ENCODE measurements at regions not wholly inside any gene's neighbourhood (a gene's known extent, or its start where the extent isn't known, plus 50 kb on each side); places are given as distances from the start of the nearest gene placed in this dataset.

DNA sequence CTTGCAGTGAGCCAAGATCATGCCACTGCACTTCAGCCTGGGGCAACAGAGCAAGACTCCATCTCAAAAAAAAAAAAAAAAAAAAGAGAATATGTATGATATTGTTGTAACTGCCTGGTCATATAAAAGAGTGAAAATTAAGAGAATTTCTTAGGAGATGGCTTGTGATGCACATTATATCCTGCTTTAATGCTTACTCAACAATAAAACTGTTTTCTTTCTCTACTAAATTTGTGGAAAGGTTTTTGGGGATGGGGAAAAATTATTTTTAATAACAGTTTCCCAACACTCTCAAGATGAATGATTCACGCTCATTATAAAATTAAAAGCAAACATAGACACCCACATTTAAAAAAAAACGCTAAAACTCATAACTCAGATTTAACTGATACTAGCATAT is 1163.0 kb downstream of the SI start:
- no peak overlapping the region for H3K4me3 ChIP-seq (ENCODE audit: low read depth, low read length)
- no peak for DNase-seq (ENCODE audit: low read depth)
- no peak for TF ChIP-seq CTCF (conservative IDR thresholded peaks at IDR 0.05; ENCODE audit: low read depth, low read length)

DNA sequence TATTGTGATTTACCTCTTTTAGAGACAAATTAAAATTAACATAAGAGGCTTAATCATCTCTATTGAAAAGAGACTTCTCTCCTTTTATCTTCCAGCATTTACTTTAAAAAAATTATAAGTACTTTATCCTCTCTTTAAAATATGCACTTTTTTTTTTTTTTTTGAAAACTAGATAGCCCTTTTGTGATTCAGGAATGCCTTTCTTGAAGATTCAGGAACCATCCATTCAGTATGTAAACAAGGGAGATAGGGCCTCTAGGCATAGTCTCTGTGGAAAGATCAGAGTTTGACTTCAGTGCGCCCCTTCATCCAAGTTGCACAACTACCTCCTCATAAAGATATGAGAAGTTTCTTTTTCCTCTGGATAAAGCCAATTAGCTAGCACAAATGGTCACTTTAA is 1163.7 kb downstream of the SI start:
- H3K4me3 ChIP-seq (ENCODE audit: low read depth, low read length) = no peak overlapping the region
- TF ChIP-seq CTCF (conservative IDR thresholded peaks at IDR 0.05; ENCODE audit: low read depth, low read length) = no peak
- no peak for DNase-seq (ENCODE audit: low read depth)

DNA sequence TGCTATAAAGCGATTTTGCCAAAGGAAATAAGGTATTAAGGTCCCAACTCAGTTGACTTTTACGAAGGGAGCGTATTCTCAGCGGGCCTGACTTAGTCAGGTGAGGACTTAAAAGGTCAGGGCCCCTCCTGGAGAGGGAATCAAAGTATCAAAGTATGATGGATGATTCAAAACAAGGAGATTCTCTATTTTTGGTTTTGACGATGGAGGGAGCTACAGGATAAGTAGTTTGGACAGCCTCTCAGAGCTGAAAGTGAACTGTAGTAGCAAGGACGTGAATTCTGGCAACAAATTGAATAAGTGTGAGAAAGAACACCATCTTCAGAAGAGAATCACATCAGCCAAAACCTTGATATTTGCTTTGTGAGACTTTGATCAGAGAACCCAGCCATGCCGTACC is 1186.5 kb downstream of the SI start:
- TF ChIP-seq CTCF (conservative IDR thresholded peaks at IDR 0.05; ENCODE audit: low read depth, low read length) = no peak
- H3K4me3 ChIP-seq (ENCODE audit: low read depth, low read length) = no peak overlapping the region
- no peak for DNase-seq (ENCODE audit: low read depth)

GRCh38 chr3:163890661-163891060 is 1187.6 kb downstream of the SI start:
- no peak for DNase-seq (ENCODE audit: low read depth)
- H3K4me3 ChIP-seq (ENCODE audit: low read depth, low read length) = no peak overlapping the region

DNA sequence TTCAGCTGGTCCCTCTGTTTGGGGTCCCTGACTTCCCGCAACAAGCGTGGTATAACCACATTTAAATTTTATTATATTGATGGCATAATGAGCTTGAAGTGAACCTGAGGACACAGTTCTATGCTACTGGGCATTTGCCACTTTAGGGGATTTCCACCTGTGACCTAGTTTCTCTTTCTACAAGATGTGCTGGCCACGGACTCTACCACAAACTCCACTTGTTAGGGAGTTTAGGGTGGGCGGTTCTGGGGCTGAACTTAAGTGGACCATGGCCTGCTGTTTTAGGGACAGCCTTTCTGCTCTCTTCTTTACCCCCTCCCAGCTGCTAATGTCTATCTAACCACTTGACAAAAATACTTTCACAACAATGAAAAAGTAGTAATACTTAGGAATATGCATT is 1199.1 kb downstream of the SI start:
- DNase-seq (ENCODE audit: low read depth) = no peak
- TF ChIP-seq CTCF (conservative IDR thresholded peaks at IDR 0.05; ENCODE audit: low read depth, low read length) = no peak
- no peak overlapping the region for H3K4me3 ChIP-seq (ENCODE audit: low read depth, low read length)

More at GRCh38 chr3:163890661-163891060, 1187.6 kb downstream of the SI start:
- no peak for TF ChIP-seq CTCF (conservative IDR thresholded peaks at IDR 0.05; ENCODE audit: low read depth, low read length)

- no peak overlapping the region for H3K4me3 ChIP-seq (ENCODE audit: low read depth, low read length)
Observed at GRCh38 chr3:163878396-163878795, 1199.9 kb downstream of the SI start.

More at GRCh38 chr3:163878396-163878795, 1199.9 kb downstream of the SI start:
- TF ChIP-seq CTCF (conservative IDR thresholded peaks at IDR 0.05; ENCODE audit: low read depth, low read length) = no peak
- no peak for DNase-seq (ENCODE audit: low read depth)
